BLaER1 (cell line): ENCODE measurements at regions not wholly inside any gene's neighbourhood (a gene's known extent, or its start where the extent isn't known, plus 50 kb on each side); places are given as distances from the start of the nearest gene placed in this dataset.

Source experiments
- H3K27ac ChIP-seq: shearing (Covaris generic); formaldehyde crosslinking; 2 replicates; pipeline ENCODE4 v1.8.1; 2022
- H3K27me3 ChIP-seq: shearing (Covaris generic); formaldehyde crosslinking; 2 replicates; pipeline ENCODE4 v1.8.1; 2022
- H3K36me3 ChIP-seq: shearing (Covaris generic); formaldehyde crosslinking; 2 replicates; pipeline ENCODE4 v1.8.1; 2022
- H3K4me1 ChIP-seq: shearing (Covaris generic); formaldehyde crosslinking; 2 replicates; pipeline ENCODE4 v1.8.1; 2022
- H3K4me2 ChIP-seq: shearing (Covaris generic); formaldehyde crosslinking; 2 replicates; pipeline ENCODE4 v1.8.1; 2022
- H3K4me3 ChIP-seq: shearing (Covaris generic); formaldehyde crosslinking; 2 replicates; pipeline ENCODE4 v1.8.1; 2022
- H3K9ac ChIP-seq: shearing (Covaris generic); formaldehyde crosslinking; 2 replicates; pipeline ENCODE4 v1.8.1; 2022
- H3K9me3 ChIP-seq: shearing (Covaris generic); formaldehyde crosslinking; 2 replicates; pipeline ENCODE4 v1.8.1; 2022
- H4K20me1 ChIP-seq: shearing (Covaris generic); formaldehyde crosslinking; 2 replicates; pipeline ENCODE4 v1.8.1; 2022
- Cebpa-rat ChIP-seq: shearing (Covaris generic); IDR thresholded peaks from 2 replicates; pipeline ENCODE4 v1.8.1; 2022

DNA sequence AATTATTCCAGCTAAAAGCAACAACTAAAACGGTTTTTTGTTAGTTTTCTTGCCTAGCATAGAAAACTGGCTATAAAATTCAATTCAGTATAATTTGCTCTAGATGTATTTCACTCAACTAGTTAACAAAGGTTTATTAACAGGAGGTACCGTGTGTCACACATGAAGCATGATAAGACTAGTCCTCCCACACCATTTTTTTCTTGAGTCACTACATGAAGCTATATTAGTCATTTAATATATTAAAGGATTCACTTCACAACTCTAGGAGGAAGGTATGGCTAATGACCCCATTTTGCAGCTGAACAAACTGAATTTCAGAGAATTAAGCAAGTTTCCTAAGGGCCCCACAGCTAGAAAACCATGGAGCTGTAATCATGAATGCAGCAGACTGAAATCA is 307.8 kb upstream of the USP25 start:
- Histone ChIP-seq H3K9me3 (peaks cover 48% of the 10 kb centered on the region), H3K9ac (no peak overlapping the region), H4K20me1 (no peaks in the 10 kb centered on the region), H3K4me2 (no peak overlapping the region), H3K36me3 (no peaks in the 10 kb centered on the region), H3K4me3 (no peak overlapping the region), H3K27me3 (no peaks in the 10 kb centered on the region), H3K4me1 (peaks cover 27% of the 10 kb centered on the region), H3K27ac (no peak overlapping the region)
- TF ChIP-seq Cebpa-rat: no peak

DNA sequence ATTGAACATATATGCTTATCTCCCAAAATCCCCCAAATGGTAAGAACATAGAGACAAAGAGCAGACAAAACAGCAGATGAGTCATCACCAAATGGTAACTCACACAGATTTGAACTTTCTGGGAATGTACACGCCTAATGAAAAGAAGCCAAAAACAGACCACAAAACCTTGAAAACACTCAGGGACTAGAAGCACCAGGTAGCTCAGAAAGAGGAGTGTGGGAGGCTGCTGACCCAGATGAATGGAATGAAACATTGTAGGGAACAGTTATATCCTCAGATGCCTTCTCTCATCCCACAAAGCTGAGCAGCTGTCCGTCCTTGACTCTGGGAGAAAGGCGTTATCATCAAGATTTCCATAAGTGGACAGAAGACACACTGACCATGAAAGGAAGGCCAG is 307.0 kb upstream of the USP25 start:
- TF ChIP-seq Cebpa-rat: no peak
- Histone ChIP-seq H3K27ac (no peak overlapping the region), H3K4me1 (peaks cover 18% of the 10 kb centered on the region), H3K4me2 (no peak overlapping the region), H3K4me3 (no peak overlapping the region), H3K9ac (no peak overlapping the region), H3K9me3 (peaks cover 54% of the 10 kb centered on the region), H3K36me3 (no peaks in the 10 kb centered on the region), H4K20me1 (no peaks in the 10 kb centered on the region), H3K27me3 (no peaks in the 10 kb centered on the region)

- Histone ChIP-seq H3K27ac (no peak overlapping the region), H3K9ac (no peak overlapping the region), H3K4me3 (no peak overlapping the region), H3K4me2 (no peak overlapping the region), H3K4me1 (peaks cover 8% of the 10 kb centered on the region), H3K36me3 (no peaks in the 10 kb centered on the region), H4K20me1 (no peaks in the 10 kb centered on the region), H3K9me3 (peaks cover 48% of the 10 kb centered on the region), H3K27me3 (no peaks in the 10 kb centered on the region)
- TF ChIP-seq Cebpa-rat: no peak
Measured at GRCh38 chr21:15423676-15424445, 305.9 kb upstream of the USP25 start.

- no peaks in the 10 kb centered on the region for H3K36me3 ChIP-seq
- no peak for TF ChIP-seq Cebpa-rat
Measured at GRCh38 chr21:15425049-15425448, 304.7 kb upstream of the USP25 start.

DNA sequence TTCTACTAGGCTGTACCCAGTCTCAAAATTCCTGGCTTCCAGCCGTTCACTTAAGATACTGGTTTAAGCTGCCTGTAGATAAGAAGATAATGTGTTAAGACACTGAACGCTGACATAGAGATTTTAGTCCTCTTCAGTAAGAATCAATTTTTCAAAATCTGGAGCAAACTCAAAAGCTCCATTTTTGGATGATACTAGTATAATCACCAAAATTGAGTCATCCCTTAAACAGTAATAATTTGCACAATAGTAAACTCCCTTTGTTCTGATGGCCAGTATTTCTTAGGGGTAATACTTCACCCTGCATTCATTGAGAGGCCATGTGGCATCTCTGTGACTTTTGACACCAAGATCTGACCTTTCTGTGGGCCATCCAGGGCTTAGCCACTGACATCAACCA is 299.8 kb upstream of the USP25 start:
- no peaks in the 10 kb centered on the region for H3K27me3 ChIP-seq
- H3K4me3 ChIP-seq: no peak overlapping the region
- H3K4me1 ChIP-seq: peaks cover 5% of the 10 kb centered on the region
- H3K27ac ChIP-seq: no peak overlapping the region
- peaks cover 25% of the 10 kb centered on the region for H3K9me3 ChIP-seq
- no peak overlapping the region for H3K4me2 ChIP-seq
- H3K36me3 ChIP-seq: no peaks in the 10 kb centered on the region
- no peaks in the 10 kb centered on the region for H4K20me1 ChIP-seq
- no peak for TF ChIP-seq Cebpa-rat
- H3K9ac ChIP-seq: no peak overlapping the region

More at GRCh38 chr21:15425049-15425448, 304.7 kb upstream of the USP25 start:
- Histone ChIP-seq H3K4me3 (no peak overlapping the region), H3K9me3 (peaks cover 36% of the 10 kb centered on the region), H3K4me2 (no peak overlapping the region), H4K20me1 (no peaks in the 10 kb centered on the region), H3K4me1 (no peaks in the 10 kb centered on the region), H3K9ac (no peak overlapping the region), H3K27ac (no peak overlapping the region), H3K27me3 (no peaks in the 10 kb centered on the region)

- H3K27me3 ChIP-seq: no peaks in the 10 kb centered on the region
- peaks cover 25% of the 10 kb centered on the region for H3K9me3 ChIP-seq
- no peaks in the 10 kb centered on the region for H4K20me1 ChIP-seq
- H3K4me1 ChIP-seq: peaks cover 5% of the 10 kb centered on the region
- H3K9ac ChIP-seq: no peak overlapping the region
- H3K27ac ChIP-seq: no peak overlapping the region
- no peak overlapping the region for H3K4me3 ChIP-seq
- H3K36me3 ChIP-seq: no peaks in the 10 kb centered on the region
- TF ChIP-seq Cebpa-rat: no peak
- peak overlapping the region; percentile 31 for H3K4me2 ChIP-seq
Measured at GRCh38 chr21:15430577-15430976, 299.2 kb upstream of the USP25 start.

GRCh38 chr21:15431053-15431452 is 298.7 kb upstream of the USP25 start:
- H3K27me3 ChIP-seq: no peaks in the 10 kb centered on the region
- no peak overlapping the region; the same call in 1 of the 2 replicates for H3K4me2 ChIP-seq
- H3K36me3 ChIP-seq: no peaks in the 10 kb centered on the region
- peaks cover 5% of the 10 kb centered on the region for H3K4me1 ChIP-seq
- H3K9ac ChIP-seq: no peak overlapping the region
- no peak overlapping the region for H3K27ac ChIP-seq
- H3K4me3 ChIP-seq: no peak overlapping the region
- H4K20me1 ChIP-seq: no peaks in the 10 kb centered on the region
- peaks cover 25% of the 10 kb centered on the region for H3K9me3 ChIP-seq
- no peak for TF ChIP-seq Cebpa-rat

GRCh38 chr21:15433091-15433490 is 296.7 kb upstream of the USP25 start:
- Histone ChIP-seq H3K27ac (no peak overlapping the region), H3K4me3 (no peak overlapping the region), H3K9ac (no peak overlapping the region), H3K4me1 (peaks cover 5% of the 10 kb centered on the region), H3K9me3 (peaks cover 16% of the 10 kb centered on the region), H4K20me1 (no peaks in the 10 kb centered on the region), H3K27me3 (no peaks in the 10 kb centered on the region), H3K4me2 (no peak overlapping the region), H3K36me3 (no peaks in the 10 kb centered on the region)
- TF ChIP-seq Cebpa-rat: no peak

DNA sequence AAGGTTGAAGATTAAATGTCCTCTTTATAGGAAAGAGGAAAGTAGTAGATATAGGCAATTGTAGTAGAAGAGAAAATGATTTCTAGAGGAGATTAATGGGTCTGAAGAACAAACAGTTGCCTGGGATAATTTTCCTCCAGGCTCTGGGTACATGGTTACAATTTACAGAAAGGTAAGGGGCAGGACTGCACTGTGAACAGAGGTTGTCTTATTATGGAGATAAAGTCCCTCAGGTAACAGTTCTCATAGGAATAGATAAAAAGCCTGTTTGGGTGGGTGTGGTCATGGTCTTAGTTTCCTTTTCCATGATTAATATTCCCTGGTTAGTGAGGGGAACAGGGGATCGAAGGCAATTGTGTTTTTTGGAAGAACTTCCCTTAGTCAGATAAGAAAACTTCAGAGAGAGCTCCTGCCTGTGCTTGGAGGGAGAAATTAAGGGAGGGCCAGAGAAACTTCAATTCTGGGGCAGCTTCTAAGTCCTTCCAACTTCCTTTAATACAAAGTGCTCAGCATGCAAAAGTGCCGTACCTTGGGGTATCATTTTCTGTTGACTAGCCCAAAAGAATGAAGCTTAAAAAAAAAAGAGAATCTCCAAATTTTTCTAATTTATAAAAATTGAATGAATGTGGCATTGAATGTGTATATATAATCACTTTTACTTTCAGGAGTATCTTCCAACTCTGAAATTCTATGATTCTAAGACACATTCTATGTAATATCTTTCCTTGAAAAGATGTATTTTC is 295.4 kb upstream of the USP25 start:
- Histone ChIP-seq H3K4me2 (no peak overlapping the region), H3K36me3 (no peaks in the 10 kb centered on the region), H4K20me1 (no peaks in the 10 kb centered on the region), H3K4me3 (no peak overlapping the region), H3K27me3 (no peaks in the 10 kb centered on the region), H3K27ac (no peak overlapping the region), H3K9ac (no peak overlapping the region), H3K9me3 (peaks cover 16% of the 10 kb centered on the region), H3K4me1 (peaks cover 10% of the 10 kb centered on the region)
- no peak for TF ChIP-seq Cebpa-rat

DNA sequence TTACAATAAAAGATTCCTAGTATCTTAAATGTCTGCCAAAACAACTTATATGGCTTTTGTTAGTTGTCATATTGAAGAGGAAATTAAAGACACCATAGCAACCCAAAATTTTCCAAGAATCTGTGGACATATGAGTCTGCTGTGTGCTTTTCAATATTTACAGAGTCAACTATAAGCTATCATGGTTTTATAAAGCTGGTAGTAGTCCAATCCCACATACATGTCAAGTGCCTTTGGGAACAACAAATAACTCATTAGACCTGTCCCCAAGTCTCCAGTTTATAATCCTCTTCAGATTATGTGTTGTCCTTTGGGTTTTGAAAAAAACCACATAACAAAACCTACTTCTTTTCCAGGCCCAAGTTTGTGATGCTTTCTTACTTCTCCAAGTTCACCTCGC is 293.8 kb upstream of the USP25 start:
- Histone ChIP-seq H4K20me1 (no peaks in the 10 kb centered on the region), H3K4me2 (no peak overlapping the region), H3K27ac (no peak overlapping the region), H3K4me1 (peaks cover 5% of the 10 kb centered on the region), H3K9ac (no peak overlapping the region), H3K36me3 (no peaks in the 10 kb centered on the region), H3K27me3 (no peaks in the 10 kb centered on the region), H3K4me3 (no peak overlapping the region), H3K9me3 (peaks cover 16% of the 10 kb centered on the region)
- TF ChIP-seq Cebpa-rat: no peak
